ENCODE measurements at regions not wholly inside any gene's neighbourhood (a gene's known extent, or its start where the extent isn't known, plus 50 kb on each side); places are given as distances from the start of the nearest gene placed in this dataset.

- H3K4me3 ChIP-seq (ENCODE audit: low read length): no peak overlapping the region
- no peaks in the 10 kb centered on the region for H3K9me3 ChIP-seq (ENCODE audit: low read length)
- H2AFZ ChIP-seq (ENCODE audit: low read depth, low read length): no peak overlapping the region
- no peaks in the 10 kb centered on the region for H3K27me3 ChIP-seq (ENCODE audit: insufficient read depth, low read depth, low read length)
- H3K36me3 ChIP-seq (ENCODE audit: insufficient read depth, low read length): no peaks in the 10 kb centered on the region
- no peaks in the 10 kb centered on the region for H3F3A ChIP-seq (ENCODE audit: insufficient read depth, low read length, poor library complexity, severe bottlenecking)
- H3K9ac ChIP-seq (ENCODE audit: low read length): no peak overlapping the region
- TF ChIP-seq POLR2AphosphoS5 (IDR thresholded peaks at IDR 0.05): no peak
- no peak overlapping the region for H3K27ac ChIP-seq (ENCODE audit: low read length)
- no peaks in the 10 kb centered on the region for H4K20me1 ChIP-seq (ENCODE audit: insufficient read depth)
- H3K4me2 ChIP-seq (ENCODE audit: low read length): no peak overlapping the region
- no peaks in the 10 kb centered on the region for H3K79me2 ChIP-seq (replicated peaks; ENCODE audit: insufficient read depth, low read length)
- H3K9me2 ChIP-seq (ENCODE audit: insufficient read depth, low read length): no peaks in the 10 kb centered on the region
Measured at GRCh38 chr10:24086296-24087086, 122.4 kb upstream of the KIAA1217 start.

- Histone ChIP-seq H3K36me3 (ENCODE audit: insufficient read depth, low read length) (no peaks in the 10 kb centered on the region), H3F3A (ENCODE audit: insufficient read depth, low read length, poor library complexity, severe bottlenecking) (no peaks in the 10 kb centered on the region), H3K79me2 (replicated peaks; ENCODE audit: insufficient read depth, low read length) (no peaks in the 10 kb centered on the region), H2AFZ (ENCODE audit: low read depth, low read length) (no peak overlapping the region), H3K27ac (ENCODE audit: low read length) (no peak overlapping the region), H3K9ac (ENCODE audit: low read length) (no peak overlapping the region), H3K4me2 (ENCODE audit: low read length) (no peak overlapping the region), H3K27me3 (ENCODE audit: insufficient read depth, low read depth, low read length) (no peaks in the 10 kb centered on the region), H4K20me1 (ENCODE audit: insufficient read depth) (no peaks in the 10 kb centered on the region), H3K9me3 (ENCODE audit: low read length) (no peaks in the 10 kb centered on the region), H3K4me3 (ENCODE audit: low read length) (no peak overlapping the region), H3K9me2 (ENCODE audit: insufficient read depth, low read length) (no peaks in the 10 kb centered on the region)
- TF ChIP-seq RAD21 (conservative IDR thresholded peaks at IDR 0.05) (no peak), POLR2AphosphoS5 (IDR thresholded peaks at IDR 0.05) (no peak), CTCF (IDR thresholded peaks at IDR 0.05; ENCODE audit: poor library complexity, severe bottlenecking) (no peak), EP300 (conservative IDR thresholded peaks at IDR 0.05; ENCODE audit: poor library complexity, severe bottlenecking) (no peak), REST (IDR thresholded peaks at IDR 0.05; ENCODE audit: borderline replicate concordance) (no peak)
Measured at GRCh38 chr10:24091256-24091655, 117.7 kb upstream of the KIAA1217 start.

GRCh38 chr10:24096281-24096680 is 112.7 kb upstream of the KIAA1217 start:
- Histone ChIP-seq H3K36me3 (ENCODE audit: insufficient read depth, low read length) (no peaks in the 10 kb centered on the region), H3K79me2 (replicated peaks; ENCODE audit: insufficient read depth, low read length) (no peaks in the 10 kb centered on the region), H3K4me2 (ENCODE audit: low read length) (no peak overlapping the region), H4K20me1 (ENCODE audit: insufficient read depth) (no peaks in the 10 kb centered on the region), H3K9ac (ENCODE audit: low read length) (no peak overlapping the region), H3K27me3 (ENCODE audit: insufficient read depth, low read depth, low read length) (no peaks in the 10 kb centered on the region), H3K9me2 (ENCODE audit: insufficient read depth, low read length) (no peaks in the 10 kb centered on the region), H3K9me3 (ENCODE audit: low read length) (no peaks in the 10 kb centered on the region), H3F3A (ENCODE audit: insufficient read depth, low read length, poor library complexity, severe bottlenecking) (no peaks in the 10 kb centered on the region), H3K27ac (ENCODE audit: low read length) (no peak overlapping the region), H3K4me3 (ENCODE audit: low read length) (no peak overlapping the region), H2AFZ (ENCODE audit: low read depth, low read length) (no peak overlapping the region)
- no peak for TF ChIP-seq TAF1 (IDR thresholded peaks at IDR 0.05; ENCODE audit: low read depth)
- no peak for TF ChIP-seq MXI1 (conservative IDR thresholded peaks at IDR 0.05; ENCODE audit: poor library complexity, severe bottlenecking)
- no peak for TF ChIP-seq EP300 (conservative IDR thresholded peaks at IDR 0.05; ENCODE audit: poor library complexity, severe bottlenecking)
- no peak for TF ChIP-seq SMC3 (conservative IDR thresholded peaks at IDR 0.05; ENCODE audit: poor library complexity)
- TF ChIP-seq RAD21 (conservative IDR thresholded peaks at IDR 0.05): no peak
- no peak for TF ChIP-seq EZH2 (IDR thresholded peaks at IDR 0.05; ENCODE audit: borderline replicate concordance, insufficient read depth, low read length, poor library complexity, severe bottlenecking)
- TF ChIP-seq REST (IDR thresholded peaks at IDR 0.05; ENCODE audit: borderline replicate concordance): no peak
- no peak for TF ChIP-seq CTCF (IDR thresholded peaks at IDR 0.05; ENCODE audit: poor library complexity, severe bottlenecking)
- no peak for TF ChIP-seq POLR2AphosphoS5 (IDR thresholded peaks at IDR 0.05)

All from neural cell (in vitro differentiated cells).